Pancreas (tissue), 10 donors: ENCODE measurements at regions not wholly inside any gene's neighbourhood (a gene's known extent, or its start where the extent isn't known, plus 50 kb on each side); places are given as distances from the start of the nearest gene placed in this dataset.
"Not testable (repeated sequence)": the region's sequence is repeated elsewhere in the genome, so short reads cannot be mapped to it uniquely, and the experiment has no call there.

Experiments
- ATAC-seq, 4 donors: fragments of 200-7000 bp; cut with Tn5 transposase; one replicate each; pipeline versions ENCODE4 v1.8.0 to v1.9.1; 2020; ENCODE audit warnings: mild to moderate bottlenecking in 4 of 4, moderate library complexity in 4 of 4
- DNase-seq, 6 donors: peaks; one replicate each; pipeline ENCODE4 v3.0.0-alpha.2; 2020
- FAIRE-seq: peaks from 2 replicates; lab custom pipeline; 2012; peaks lifted over from hg19 to GRCh38; lab: Jason Lieb, UNC
- H3K27ac ChIP-seq, 4 donors: fragments of 200-600 bp; sonication (generic); 1 replicate in 3 of 4; 2 replicates in 1 of 4; pipeline versions ENCODE4 v1.5.0 to v1.8.0; 2020
- H3K27me3 ChIP-seq, 4 donors: fragments of 200-600 bp; one replicate each; pipeline ENCODE4 v1.8.0; 2021
- H3K36me3 ChIP-seq, 3 donors: fragments of 200-600 bp; sonication (generic) in 1 of 3; one replicate each; pipeline versions ENCODE4 v1.5.0 to v1.8.0; 2020 to 2021
- H3K4me1 ChIP-seq, 3 donors: fragments of 200-600 bp; one replicate each; pipeline ENCODE4 v1.8.0; 2021
- H3K4me3 ChIP-seq, 4 donors: fragments of 200-600 bp; sonication (generic) in 2 of 4; one replicate each; pipeline versions ENCODE4 v1.5.0 to v1.8.0; 2020 to 2021
- H3K9me3 ChIP-seq, 4 donors: fragments of 200-600 bp; one replicate each; pipeline ENCODE4 v1.8.0; 2021
- CTCF ChIP-seq, 4 donors: fragments of 200-600 bp; sonication (generic) in 3 of 4; IDR thresholded peaks; one replicate each; pipeline versions ENCODE4 v1.5.0 to v1.8.0; 2021; ENCODE audit warnings: antibody characterized with exemption in 4 of 4
- WGBS, 2 donors: extraction: QIAGEN DNeasy Blood & Tissue Kit; methylation state at CpG; one replicate each; pipeline ENCODE4 v1.1.7; 2013; 5-methylcytosine and 5-hydroxymethylcytosine counted together
- intact Hi-C, 3 donors: fragments of 100-400 bp; cut with DNase I; formaldehyde crosslinking; loops; one replicate each; pipeline versions ENCODE4 v1.11.1 to v1.14.2; 2022
- donor health status: healthy with polysubstance abuse.
- donor health status: DM: no; HTN: no; CAD: no; lungs with moderate emphysema.
- donor health status: DM: no; HTN: no; CAD: no.
- donor health status: control.
- donor health status: control.
- donor health status: Bipolar disorder and iron deficiency.
- donor health status: DM: yes; HTN: yes; CAD: no.
- donor health status: DM: no; HTN: no; CAD: no.
- donor health status: DM: no; HTN: no; CAD: no.
- donor health status: DM: yes; HTN: yes; CAD: no.

- H3K27me3 ChIP-seq, result no peaks in the 10 kb centered on the region
- DNase-seq, result no peak
- H3K27ac ChIP-seq, result no peak overlapping the region
- no peaks in the 10 kb centered on the region for H3K9me3 ChIP-seq
- no peak for FAIRE-seq
- H3K4me1 ChIP-seq, result no peaks in the 10 kb centered on the region
- ATAC-seq, result no peak
- no peak for TF ChIP-seq CTCF (IDR thresholded peaks at IDR 0.05)
- H3K36me3 ChIP-seq, result no peaks in the 10 kb centered on the region
- intact Hi-C loops, result no loop called here
- WGBS, 2 donors, result 14 to 20% methylated on average over 1 of the region's 1 CpG
- H3K4me3 ChIP-seq, result no peak overlapping the region
Observed at GRCh38 chr4:163703251-163703650, 208.8 kb downstream of the TMA16 start.

DNA sequence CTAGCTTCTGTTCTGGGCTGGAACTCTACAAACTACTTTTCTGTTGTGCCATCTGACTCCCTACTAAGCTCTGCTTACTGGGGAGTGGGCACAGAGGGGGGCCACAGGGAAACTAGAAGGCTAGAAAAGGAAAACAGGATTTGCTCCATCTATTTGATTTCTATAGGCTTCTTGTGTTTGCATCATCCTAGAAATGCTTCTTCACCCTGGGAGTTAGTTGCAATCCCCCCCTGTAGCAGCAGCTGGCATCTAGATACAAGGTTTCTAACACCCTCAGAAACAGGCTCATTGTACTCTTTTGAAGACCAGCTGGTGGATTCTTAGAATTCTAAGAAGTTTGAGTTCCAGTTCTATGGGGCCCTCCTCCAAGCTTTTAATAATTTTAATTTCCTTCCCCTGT lies 213.4 kb downstream of the TMA16 start:
- Histone ChIP-seq H3K4me1 (no peaks in the 10 kb centered on the region), H3K27me3 (no peaks in the 10 kb centered on the region), H3K27ac (no peak overlapping the region), H3K36me3 (no peaks in the 10 kb centered on the region), H3K9me3 (no peaks in the 10 kb centered on the region), H3K4me3 (no peak overlapping the region)
- FAIRE-seq (no peak), ATAC-seq (no peak), DNase-seq (no peak)
- intact Hi-C loops, result no loop called here
- TF ChIP-seq CTCF (IDR thresholded peaks at IDR 0.05), result no peak

GRCh38 chr4:163709601-163710000 lies 215.1 kb downstream of the TMA16 start:
- no peaks in the 10 kb centered on the region for H3K27me3 ChIP-seq
- no peak overlapping the region for H3K4me3 ChIP-seq
- FAIRE-seq, result no peak
- H3K9me3 ChIP-seq, result no peaks in the 10 kb centered on the region
- DNase-seq, result no peak
- no peaks in the 10 kb centered on the region for H3K4me1 ChIP-seq
- no peak for ATAC-seq
- intact Hi-C loops, result no loop called here
- TF ChIP-seq CTCF (IDR thresholded peaks at IDR 0.05), result no peak
- no peak overlapping the region for H3K27ac ChIP-seq
- no peaks in the 10 kb centered on the region for H3K36me3 ChIP-seq
- WGBS, 2 donors, result 94 to 97% methylated on average over 1 of the region's 1 CpG

DNA sequence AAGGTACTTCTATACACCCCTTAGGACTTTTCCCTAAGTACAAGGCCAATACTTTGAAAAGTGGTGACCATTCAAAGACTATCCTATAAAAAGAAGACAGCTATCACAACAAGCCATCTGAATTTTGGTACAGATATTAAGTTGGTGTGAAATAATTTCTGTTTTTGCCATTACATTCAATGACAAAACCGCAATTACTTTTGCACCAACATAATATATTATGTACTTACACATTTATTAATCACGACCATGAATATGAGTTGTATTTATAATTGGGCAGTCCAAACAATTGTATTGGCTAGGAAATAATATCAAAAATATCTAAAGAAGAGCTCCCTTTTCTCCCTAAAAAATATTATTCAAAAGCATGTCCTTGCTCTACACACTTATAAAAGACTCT lies 215.7 kb downstream of the TMA16 start:
- no peaks in the 10 kb centered on the region for H3K4me1 ChIP-seq
- no peak for TF ChIP-seq CTCF (IDR thresholded peaks at IDR 0.05)
- H3K27ac ChIP-seq, result no peak overlapping the region
- intact Hi-C loops, result no loop called here
- DNase-seq, result no peak
- H3K9me3 ChIP-seq, result no peaks in the 10 kb centered on the region
- WGBS, 2 donors, result 42 to 63% methylated on average over 2 of the region's 2 CpGs
- H3K4me3 ChIP-seq, result no peak overlapping the region
- FAIRE-seq, result no peak
- H3K27me3 ChIP-seq, result no peaks in the 10 kb centered on the region
- no peaks in the 10 kb centered on the region for H3K36me3 ChIP-seq
- ATAC-seq, result no peak

GRCh38 chr4:163724495-163724894 lies 230.0 kb downstream of the TMA16 start:
- DNase-seq, result peak in 1 of 6 donors; percentile 38
- FAIRE-seq, H3K27me3 ChIP-seq, H3K4me1 ChIP-seq, intact Hi-C loops, ATAC-seq, H3K9me3 ChIP-seq, H3K36me3 ChIP-seq, H3K4me3 ChIP-seq, H3K27ac ChIP-seq: not testable (repeated sequence)
- 78 to 86% methylated on average over 8 of the region's 9 CpGs for WGBS, 2 donors

DNA sequence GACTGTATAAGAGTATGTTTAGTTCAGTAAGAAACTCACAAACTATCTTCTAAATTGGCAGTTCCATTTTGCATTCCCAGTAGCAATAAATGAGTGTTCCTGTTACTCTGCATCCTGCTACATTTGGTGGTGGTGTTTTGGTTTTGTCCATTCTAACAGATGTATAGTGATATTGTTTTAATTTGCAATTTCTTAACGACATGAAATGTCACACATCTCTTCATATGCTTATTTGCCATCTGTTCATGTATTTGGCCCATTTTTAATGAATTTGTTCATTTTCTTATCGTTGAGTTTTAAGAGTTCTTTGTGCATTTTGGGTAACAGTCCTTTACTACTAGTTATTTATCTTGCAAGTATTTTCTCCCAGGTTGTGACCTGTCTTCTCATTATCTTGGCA lies 232.2 kb downstream of the TMA16 start:
- Histone ChIP-seq H3K36me3 (no peaks in the 10 kb centered on the region), H3K27me3 (no peaks in the 10 kb centered on the region), H3K4me1 (no peaks in the 10 kb centered on the region), H3K9me3 (no peaks in the 10 kb centered on the region), H3K27ac (no peak overlapping the region), H3K4me3 (no peak overlapping the region)
- ATAC-seq (no peak), FAIRE-seq (no peak), DNase-seq (no peak)
- no peak for TF ChIP-seq CTCF (IDR thresholded peaks at IDR 0.05)
- intact Hi-C loops, result no loop called here
- 36 to 52% methylated on average over 2 of the region's 2 CpGs for WGBS, 2 donors
